HAP-1 (cell line): ENCODE measurements at regions not wholly inside any gene's neighbourhood (a gene's known extent, or its start where the extent isn't known, plus 50 kb on each side); places are given as distances from the start of the nearest gene placed in this dataset.

Source experiments
- DNase-seq, 2 experiments: peaks; one replicate each; pipeline ENCODE4 v3.0.0-alpha.2; 2016 to 2020; ENCODE audit warnings: low spot score in 2 of 2
- H3K27me3 ChIP-seq: fragments of 250-450 bp; sonication (Bioruptor Pico); 2 replicates; pipeline ENCODE4 v1.5.1; 2020; ENCODE audit warnings: low read depth, mild to moderate bottlenecking, moderate library complexity
- H3K36me3 ChIP-seq: fragments of 250-450 bp; sonication (Bioruptor Pico); replicated peaks from 2 replicates; pipeline ENCODE4 v1.5.1; 2020; ENCODE audit warnings: mild to moderate bottlenecking
- H3K4me1 ChIP-seq: fragments of 250-450 bp; sonication (Bioruptor Pico); 2 replicates; pipeline ENCODE4 v1.5.1; 2020; ENCODE audit warnings: mild to moderate bottlenecking
- H3K4me3 ChIP-seq: fragments of 250-450 bp; sonication (Bioruptor Pico); 2 replicates; pipeline ENCODE4 v1.5.1; 2020; ENCODE audit warnings: mild to moderate bottlenecking, moderate library complexity
- H3K9me3 ChIP-seq: fragments of 250-450 bp; sonication (Bioruptor Pico); 2 replicates; pipeline ENCODE4 v1.5.1; 2020; ENCODE audit warnings: mild to moderate bottlenecking, moderate library complexity
- in situ Hi-C: fragments of 300-500 bp; cut with MboI; formaldehyde crosslinking; loops from 3 replicates; pipeline ENCODE4 v1.14.3; 2020; ENCODE audit warnings: low sequenced_read_pairs, inconsistent platforms, mixed read lengths

GRCh38 chr2:156155319-156155718 lies 177.2 kb downstream of the NR4A2 start:
- Histone ChIP-seq H3K4me1 (peaks cover 49% of the 10 kb centered on the region), H3K36me3 (no peaks in the 10 kb centered on the region), H3K4me3 (no peak overlapping the region), H3K27me3 (no peaks in the 10 kb centered on the region), H3K9me3 (no peaks in the 10 kb centered on the region)
- in situ Hi-C loops, result loop anchor here (25.0 kb wide), 1 partner anchor 732 kb away; no protein-coding TSS in a partner anchor
- DNase-seq, result peak in 1 of 2 experiments; percentile 12

GRCh38 chr2:156151351-156151750 lies 181.2 kb downstream of the NR4A2 start:
- in situ Hi-C loops, result loop anchor here (25.0 kb wide), 1 partner anchor 736 kb away; no protein-coding TSS in a partner anchor
- Histone ChIP-seq H3K4me1 (peaks cover 32% of the 10 kb centered on the region), H3K9me3 (no peaks in the 10 kb centered on the region), H3K27me3 (no peaks in the 10 kb centered on the region), H3K36me3 (no peaks in the 10 kb centered on the region), H3K4me3 (no peak overlapping the region)
- DNase-seq, result no peak

- no peak overlapping the region for H3K4me3 ChIP-seq
- in situ Hi-C loops, result no loop called here
- H3K4me1 ChIP-seq, result peaks cover 24% of the 10 kb centered on the region
- no peaks in the 10 kb centered on the region for H3K27me3 ChIP-seq
- DNase-seq, result no peak
- no peaks in the 10 kb centered on the region for H3K36me3 ChIP-seq
- no peaks in the 10 kb centered on the region for H3K9me3 ChIP-seq
These were observed 184.8 kb downstream of the NR4A2 start for GRCh38 chr2:156147594-156148330.

DNA sequence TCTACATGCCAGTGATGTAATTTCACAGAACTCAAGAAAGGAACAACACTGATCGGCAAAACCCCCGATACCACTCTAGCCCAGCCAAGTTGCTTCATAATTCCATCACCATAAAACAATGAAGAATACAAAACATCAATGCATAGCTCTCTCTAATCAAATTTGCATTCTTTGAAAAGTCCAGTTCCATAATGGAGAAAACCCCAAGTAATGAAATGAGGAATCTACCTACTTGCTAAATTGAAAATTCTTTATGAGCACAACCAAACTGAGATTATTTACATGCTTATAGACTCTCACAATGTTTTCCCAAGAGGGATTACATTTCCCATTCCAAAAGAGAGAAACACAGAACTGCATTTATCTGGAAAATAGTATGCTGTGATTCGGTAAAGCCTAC lies 186.5 kb downstream of the NR4A2 start:
- Histone ChIP-seq H3K27me3 (no peaks in the 10 kb centered on the region), H3K4me1 (peaks cover 18% of the 10 kb centered on the region), H3K9me3 (no peaks in the 10 kb centered on the region), H3K4me3 (no peak overlapping the region), H3K36me3 (no peaks in the 10 kb centered on the region)
- no peak for DNase-seq
- in situ Hi-C loops, result no loop called here

GRCh38 chr2:156145469-156145868 lies 187.1 kb downstream of the NR4A2 start:
- no peaks in the 10 kb centered on the region for H3K36me3 ChIP-seq
- no peak overlapping the region for H3K4me3 ChIP-seq
- no peaks in the 10 kb centered on the region for H3K27me3 ChIP-seq
- in situ Hi-C loops, result no loop called here
- H3K4me1 ChIP-seq, result peaks cover 18% of the 10 kb centered on the region
- no peak for DNase-seq
- peaks cover 1% of the 10 kb centered on the region; the same call in 1 of the 2 replicates for H3K9me3 ChIP-seq

DNA sequence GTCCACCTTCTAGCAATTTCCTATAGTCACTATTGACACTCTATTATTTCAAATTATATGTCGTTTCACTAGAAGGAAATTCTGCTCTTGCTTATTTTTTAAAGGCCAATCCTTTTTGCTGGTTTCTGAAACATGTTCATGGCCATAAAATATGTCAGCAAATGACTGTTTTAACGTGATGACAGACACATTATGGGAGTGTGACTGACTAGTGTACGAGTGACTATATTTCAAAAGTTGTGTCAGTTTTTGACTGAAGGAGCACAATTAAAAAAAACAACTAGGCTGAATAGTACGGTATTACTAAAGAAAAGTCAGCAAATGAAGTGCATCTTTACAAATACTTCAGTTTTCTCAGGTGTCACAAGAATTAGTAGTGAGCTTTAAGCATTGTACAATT lies 196.0 kb downstream of the NR4A2 start:
- peaks cover 6% of the 10 kb centered on the region for H3K4me1 ChIP-seq

GRCh38 chr2:156134887-156135286 lies 197.6 kb downstream of the NR4A2 start:
- H3K4me1 ChIP-seq, result peaks cover 6% of the 10 kb centered on the region
- DNase-seq, result no peak
- H3K4me3 ChIP-seq, result no peak overlapping the region
- no peaks in the 10 kb centered on the region for H3K27me3 ChIP-seq
- in situ Hi-C loops, result no loop called here
- H3K9me3 ChIP-seq, result no peaks in the 10 kb centered on the region
- H3K36me3 ChIP-seq, result no peaks in the 10 kb centered on the region

More for the DNA sequence above, 196.0 kb downstream of the NR4A2 start:
- no peak for DNase-seq
- H3K9me3 ChIP-seq, result peaks cover 2% of the 10 kb centered on the region; the same call in 1 of the 2 replicates
- in situ Hi-C loops, result no loop called here
- H3K4me3 ChIP-seq, result no peak overlapping the region
- H3K36me3 ChIP-seq, result no peaks in the 10 kb centered on the region
- no peaks in the 10 kb centered on the region for H3K27me3 ChIP-seq

DNA sequence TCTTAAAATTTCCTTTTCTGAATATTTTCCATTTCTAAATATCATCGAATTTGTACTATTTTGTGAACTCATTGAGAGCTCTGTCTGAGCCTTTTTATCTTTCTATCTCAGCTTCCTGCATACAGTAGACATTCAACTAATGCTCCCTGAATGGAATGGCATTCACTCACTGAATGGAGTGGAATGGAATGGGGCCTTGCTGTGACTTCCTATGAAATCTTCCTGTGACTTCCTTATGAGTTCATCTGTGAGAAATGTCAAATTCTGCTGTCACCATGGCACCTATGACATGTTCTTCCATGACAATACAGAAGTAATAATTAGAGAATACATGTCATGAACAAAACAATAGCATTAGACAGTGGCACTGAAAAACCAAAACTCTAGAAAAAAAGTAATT lies 199.6 kb downstream of the NR4A2 start:
- Histone ChIP-seq H3K27me3 (no peaks in the 10 kb centered on the region), H3K36me3 (no peaks in the 10 kb centered on the region), H3K9me3 (no peaks in the 10 kb centered on the region), H3K4me1 (peaks cover 6% of the 10 kb centered on the region), H3K4me3 (no peak overlapping the region)
- no peak for DNase-seq
- in situ Hi-C loops, result no loop called here

DNA sequence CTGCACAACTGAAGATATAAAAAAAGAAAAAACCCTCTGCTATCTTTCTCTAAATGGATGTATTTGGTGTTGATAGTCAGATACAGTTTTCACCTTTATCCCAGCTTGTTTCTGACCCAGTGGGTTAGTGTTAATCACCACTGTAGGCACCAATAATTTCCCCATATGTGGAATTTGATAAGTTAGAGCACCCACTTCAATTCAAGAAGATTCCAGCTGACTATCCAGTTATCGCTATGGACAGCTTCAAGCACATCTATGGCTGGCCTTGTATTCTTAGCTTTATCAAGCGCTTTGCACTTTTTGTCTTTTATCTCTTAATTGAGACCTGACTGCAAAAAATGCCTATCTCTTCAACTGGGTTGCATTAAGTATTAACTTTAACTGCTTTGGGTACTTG lies 200.4 kb downstream of the NR4A2 start:
- in situ Hi-C loops, result no loop called here
- H3K27me3 ChIP-seq, result no peaks in the 10 kb centered on the region
- no peak for DNase-seq

DNA sequence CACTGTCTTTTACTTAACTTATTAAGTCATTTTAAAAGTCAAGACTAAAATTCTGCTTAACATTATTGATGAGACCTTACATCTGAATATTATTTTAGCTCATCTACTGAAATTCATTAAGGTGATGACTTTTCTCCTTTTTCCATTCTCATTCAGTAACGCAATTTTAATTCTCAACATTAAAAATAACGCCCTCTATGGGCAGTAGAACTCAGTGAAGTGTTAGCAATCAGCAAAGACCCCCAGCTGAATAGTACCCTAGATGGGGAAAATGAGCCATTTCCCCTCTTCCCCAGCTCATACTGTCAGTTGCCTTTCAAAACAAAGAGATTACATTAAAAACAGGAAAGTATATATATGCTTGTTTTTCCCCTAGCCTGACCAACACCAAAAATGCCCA lies 203.3 kb downstream of the NR4A2 start:
- Histone ChIP-seq H3K36me3 (no peaks in the 10 kb centered on the region), H3K4me3 (no peak overlapping the region), H3K4me1 (peaks cover 7% of the 10 kb centered on the region), H3K9me3 (no peaks in the 10 kb centered on the region), H3K27me3 (no peaks in the 10 kb centered on the region)
- in situ Hi-C loops, result no loop called here
- no peak for DNase-seq

More for the DNA sequence above, 200.4 kb downstream of the NR4A2 start:
- Histone ChIP-seq H3K4me1 (peaks cover 6% of the 10 kb centered on the region), H3K36me3 (no peaks in the 10 kb centered on the region), H3K9me3 (no peaks in the 10 kb centered on the region), H3K4me3 (no peak overlapping the region)

DNA sequence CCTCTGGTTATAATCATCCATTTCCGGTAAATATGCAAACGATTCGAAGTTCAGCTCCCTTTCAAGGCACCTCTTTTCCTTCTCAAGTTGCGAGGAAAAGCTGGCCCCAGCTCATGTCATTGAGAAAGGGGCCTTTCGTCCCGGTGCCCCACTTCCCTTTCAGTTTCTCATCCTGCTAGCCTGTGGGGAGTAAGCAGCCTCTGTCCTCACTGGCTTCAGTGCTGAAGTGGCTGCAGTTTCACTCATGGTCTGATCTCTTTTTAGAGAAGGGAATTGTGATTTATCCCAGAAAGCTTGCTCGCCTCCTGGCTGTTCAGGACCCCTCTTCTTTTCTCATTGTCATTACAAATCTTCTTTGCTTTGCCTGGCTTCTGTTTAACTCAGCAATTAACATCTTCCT lies 207.5 kb downstream of the NR4A2 start:
- H3K27me3 ChIP-seq, result no peaks in the 10 kb centered on the region
- H3K9me3 ChIP-seq, result no peaks in the 10 kb centered on the region
- H3K4me3 ChIP-seq, result no peak overlapping the region
- H3K36me3 ChIP-seq, result no peaks in the 10 kb centered on the region
- DNase-seq, result peak in 1 of 2 experiments; percentile 9
- peaks cover 3% of the 10 kb centered on the region for H3K4me1 ChIP-seq
- in situ Hi-C loops, result no loop called here

DNA sequence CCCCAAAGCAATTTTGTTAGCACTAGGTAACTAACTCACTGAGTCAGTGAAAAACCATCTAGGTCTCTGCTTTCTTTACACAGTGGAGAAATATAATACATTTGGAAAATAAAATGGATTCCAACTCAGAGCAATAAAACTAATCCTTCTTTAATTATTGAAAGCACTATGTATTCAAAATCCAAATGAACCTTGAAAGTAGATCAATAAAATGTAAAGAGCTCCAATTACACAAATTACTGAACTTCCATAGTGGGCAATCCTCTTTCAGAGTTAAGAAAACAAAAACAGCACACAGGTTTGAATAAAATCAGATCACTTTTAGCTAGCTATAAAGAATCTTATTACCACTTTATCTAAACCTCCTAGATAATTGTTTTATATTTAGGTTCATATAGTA lies 208.1 kb downstream of the NR4A2 start:
- Histone ChIP-seq H3K4me1 (peaks cover 3% of the 10 kb centered on the region), H3K36me3 (no peaks in the 10 kb centered on the region), H3K27me3 (no peaks in the 10 kb centered on the region), H3K9me3 (no peaks in the 10 kb centered on the region), H3K4me3 (no peak overlapping the region)
- peak in 1 of 2 experiments; percentile 62 for DNase-seq
- in situ Hi-C loops, result no loop called here

DNA sequence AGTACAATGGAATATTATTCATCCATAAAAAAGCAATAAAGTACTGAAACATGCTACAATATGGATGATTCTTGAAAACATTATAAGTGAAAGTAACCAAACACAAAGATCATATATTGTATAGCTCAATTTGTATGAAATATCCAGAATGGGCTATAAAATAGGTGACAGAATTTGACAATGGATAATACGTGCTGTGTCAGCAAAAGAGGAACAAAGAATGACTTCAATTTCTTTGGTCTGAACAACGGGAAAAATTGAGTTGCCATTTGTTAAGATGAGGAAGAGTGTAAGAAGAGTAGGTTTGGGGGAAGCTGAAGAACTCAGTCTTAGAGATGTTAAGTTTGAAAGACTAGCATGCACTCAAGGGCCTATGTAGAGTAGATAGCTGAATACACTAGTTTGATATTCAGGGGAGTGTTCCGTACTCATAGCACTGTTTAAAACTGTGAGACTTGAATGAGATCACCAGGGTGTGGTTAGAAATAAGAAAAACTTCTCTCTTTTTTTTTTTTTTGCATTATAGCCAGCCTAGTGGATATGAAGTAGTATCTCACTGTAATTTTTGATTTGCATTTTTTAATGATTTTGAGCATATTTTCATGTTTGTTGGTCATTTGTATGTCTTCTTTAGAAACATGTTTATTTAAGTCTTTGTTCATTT lies 213.6 kb downstream of the NR4A2 start:
- H3K4me3 ChIP-seq, result no peak overlapping the region
- in situ Hi-C loops, result no loop called here
- no peaks in the 10 kb centered on the region for H3K27me3 ChIP-seq
- no peaks in the 10 kb centered on the region for H3K4me1 ChIP-seq
- no peaks in the 10 kb centered on the region for H3K9me3 ChIP-seq
- no peaks in the 10 kb centered on the region for H3K36me3 ChIP-seq
- no peak for DNase-seq

GRCh38 chr2:156116113-156116512 lies 216.4 kb downstream of the NR4A2 start:
- in situ Hi-C loops, result no loop called here

More at GRCh38 chr2:156116113-156116512, 216.4 kb downstream of the NR4A2 start:
- H3K27me3 ChIP-seq, result no peaks in the 10 kb centered on the region
- H3K4me3 ChIP-seq, result no peak overlapping the region
- no peaks in the 10 kb centered on the region for H3K9me3 ChIP-seq
- DNase-seq, result no peak
- no peaks in the 10 kb centered on the region for H3K36me3 ChIP-seq
- H3K4me1 ChIP-seq, result no peaks in the 10 kb centered on the region
